ENCODE measurements at regions not wholly inside any gene's neighbourhood (a gene's known extent, or its start where the extent isn't known, plus 50 kb on each side); places are given as distances from the start of the nearest gene placed in this dataset.

DNA sequence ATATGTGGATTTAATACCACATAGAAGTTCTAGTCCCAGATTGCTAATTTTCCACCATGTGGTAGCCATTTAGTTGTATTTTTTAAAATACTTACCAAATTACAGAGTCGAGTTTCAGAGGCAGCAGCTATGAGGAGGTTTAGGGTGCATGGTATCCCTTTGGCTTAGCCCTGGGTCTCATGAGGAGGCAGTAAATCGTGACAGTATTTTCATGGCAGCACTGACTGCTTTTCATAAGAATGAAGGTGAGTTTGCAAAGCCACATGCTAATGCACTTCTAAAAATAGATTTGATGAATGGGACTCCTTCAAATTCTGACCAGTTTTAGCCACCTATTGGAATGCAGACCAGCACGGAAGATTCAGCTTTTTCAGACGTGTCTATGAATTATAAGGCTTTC lies 114.0 kb upstream of the FRG1 start:
- Histone ChIP-seq H3K9me3 (ENCODE audit: control insufficient read depth in 1 of 2, insufficient read depth in 1 of 2, low read depth in 1 of 2, low read length in 2 of 2) (no peaks in the 10 kb centered on the region), H3K27ac (ENCODE audit: low read depth, low read length) (no peak overlapping the region), H3K4me1 (ENCODE audit: control insufficient read depth in 1 of 2, insufficient read depth in 2 of 2, low read length in 2 of 2) (no peaks in the 10 kb centered on the region), H4K20me1 (ENCODE audit: insufficient read depth) (no peaks in the 10 kb centered on the region), H3K4me3 (replicated peaks in 1 of 2; ENCODE audit: low read depth in 1 of 2, low read length in 2 of 2) (no peak overlapping the region), H3K36me3 (ENCODE audit: control insufficient read depth in 1 of 2, insufficient read depth in 2 of 2, low read length in 2 of 2) (no peaks in the 10 kb centered on the region), H3K79me2 (ENCODE audit: insufficient read depth, low read length) (no peaks in the 10 kb centered on the region), H3K9ac (ENCODE audit: low read length) (no peak overlapping the region), H3K4me2 (ENCODE audit: low read length) (no peak overlapping the region), H3K27me3 (ENCODE audit: insufficient read depth, low read length) (no peaks in the 10 kb centered on the region; the same call in 1 of the 2 replicates), H3K9me2 (ENCODE audit: insufficient read depth) (no peaks in the 10 kb centered on the region), H2AFZ (ENCODE audit: low read depth, low read length, poor library complexity, severe bottlenecking) (no peak overlapping the region)
- ChIA-PET CTCF (no interaction called here), POLR2A (no interaction called here), RAD21 (ENCODE audit: low non-redundant PET in 1 of 2, low total read pairs in 2 of 2, uncharacterized antibody in 2 of 2, unreplicated experiment in 2 of 2) (no interaction called here)
- DNase-seq (ENCODE audit: low read depth, low spot score) (no peak), ATAC-seq (no peak)
- intact Hi-C loops (cut with micrococcal nuclease): no loop called here
- BruUV-seq (replicated peaks): no TSS peak
- TF ChIP-seq, protein P1, sequence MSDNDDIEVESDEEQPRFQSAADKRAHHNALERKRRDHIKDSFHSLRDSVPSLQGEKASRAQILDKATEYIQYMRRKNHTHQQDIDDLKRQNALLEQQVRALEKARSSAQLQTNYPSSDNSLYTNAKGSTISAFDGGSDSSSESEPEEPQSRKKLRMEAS (IDR thresholded peaks at IDR 0.05): no peak
- no peak for TF ChIP-seq POLR2AphosphoS5 (IDR thresholded peaks at IDR 0.05; ENCODE audit: low read depth, low read length)

DNA sequence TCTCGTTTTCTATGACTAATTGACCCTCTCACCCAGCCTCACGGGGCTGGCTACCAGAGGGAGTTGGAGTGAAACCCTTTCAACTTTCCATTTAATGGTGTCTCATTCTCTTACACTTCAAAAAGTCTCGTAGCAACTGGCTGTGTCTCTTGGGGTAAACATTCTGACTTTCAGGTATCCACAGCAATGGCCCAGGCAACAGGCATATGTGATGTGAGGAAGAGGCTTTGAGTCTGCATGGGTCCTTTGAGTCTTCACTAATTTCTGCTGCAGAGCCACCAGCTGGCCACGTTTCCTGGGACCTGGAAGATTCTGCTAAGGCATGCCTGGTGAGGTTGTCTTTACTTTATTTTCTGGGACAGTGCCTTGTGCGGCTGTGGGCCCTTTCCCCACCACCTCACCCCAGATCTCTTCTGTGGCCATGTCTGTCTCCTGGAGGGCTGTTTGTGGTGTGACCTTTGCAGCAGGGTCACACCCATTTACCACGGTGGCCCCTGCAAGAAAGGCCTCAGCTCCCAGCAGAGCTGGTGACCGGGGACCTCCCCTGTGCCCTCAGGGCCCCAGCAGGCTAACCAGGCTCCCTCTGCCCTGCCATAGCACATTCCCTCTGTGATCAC lies 112.5 kb upstream of the FRG1 start:
- CTCF ChIA-PET: no interaction called here
- POLR2A ChIA-PET: no interaction called here
- no peak overlapping the region for H3K27ac ChIP-seq (ENCODE audit: low read depth, low read length)

More for the DNA sequence above, 112.5 kb upstream of the FRG1 start:
- Histone ChIP-seq H3K9me3 (ENCODE audit: control insufficient read depth in 1 of 2, insufficient read depth in 1 of 2, low read depth in 1 of 2, low read length in 2 of 2) (no peaks in the 10 kb centered on the region), H3K4me3 (replicated peaks in 1 of 2; ENCODE audit: low read depth in 1 of 2, low read length in 2 of 2) (no peak overlapping the region), H3K36me3 (ENCODE audit: control insufficient read depth in 1 of 2, insufficient read depth in 2 of 2, low read length in 2 of 2) (no peaks in the 10 kb centered on the region), H3K4me1 (ENCODE audit: control insufficient read depth in 1 of 2, insufficient read depth in 2 of 2, low read length in 2 of 2) (no peaks in the 10 kb centered on the region), H3K4me2 (ENCODE audit: low read length) (no peak overlapping the region), H2AFZ (ENCODE audit: low read depth, low read length, poor library complexity, severe bottlenecking) (no peak overlapping the region), H3K9ac (ENCODE audit: low read length) (no peak overlapping the region), H3K79me2 (ENCODE audit: insufficient read depth, low read length) (no peaks in the 10 kb centered on the region), H4K20me1 (ENCODE audit: insufficient read depth) (no peaks in the 10 kb centered on the region), H3K27me3 (ENCODE audit: insufficient read depth, low read length) (peaks cover 12% of the 10 kb centered on the region), H3K9me2 (ENCODE audit: insufficient read depth) (no peaks in the 10 kb centered on the region)
- ATAC-seq: no peak
- BruUV-seq (replicated peaks): no TSS peak
- intact Hi-C loops (cut with micrococcal nuclease): no loop called here
- TF ChIP-seq FOSL1 (IDR thresholded peaks at IDR 0.05; ENCODE audit: low read depth): no peak
- TF ChIP-seq POLR2A (IDR thresholded peaks at IDR 0.05; ENCODE audit: borderline replicate concordance, extremely low read depth, insufficient read depth, insufficient read length): no peak
- TF ChIP-seq, protein P2, sequence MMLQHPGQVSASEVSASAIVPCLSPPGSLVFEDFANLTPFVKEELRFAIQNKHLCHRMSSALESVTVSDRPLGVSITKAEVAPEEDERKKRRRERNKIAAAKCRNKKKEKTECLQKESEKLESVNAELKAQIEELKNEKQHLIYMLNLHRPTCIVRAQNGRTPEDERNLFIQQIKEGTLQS (IDR thresholded peaks at IDR 0.05): no peak
- TF ChIP-seq, protein P3, sequence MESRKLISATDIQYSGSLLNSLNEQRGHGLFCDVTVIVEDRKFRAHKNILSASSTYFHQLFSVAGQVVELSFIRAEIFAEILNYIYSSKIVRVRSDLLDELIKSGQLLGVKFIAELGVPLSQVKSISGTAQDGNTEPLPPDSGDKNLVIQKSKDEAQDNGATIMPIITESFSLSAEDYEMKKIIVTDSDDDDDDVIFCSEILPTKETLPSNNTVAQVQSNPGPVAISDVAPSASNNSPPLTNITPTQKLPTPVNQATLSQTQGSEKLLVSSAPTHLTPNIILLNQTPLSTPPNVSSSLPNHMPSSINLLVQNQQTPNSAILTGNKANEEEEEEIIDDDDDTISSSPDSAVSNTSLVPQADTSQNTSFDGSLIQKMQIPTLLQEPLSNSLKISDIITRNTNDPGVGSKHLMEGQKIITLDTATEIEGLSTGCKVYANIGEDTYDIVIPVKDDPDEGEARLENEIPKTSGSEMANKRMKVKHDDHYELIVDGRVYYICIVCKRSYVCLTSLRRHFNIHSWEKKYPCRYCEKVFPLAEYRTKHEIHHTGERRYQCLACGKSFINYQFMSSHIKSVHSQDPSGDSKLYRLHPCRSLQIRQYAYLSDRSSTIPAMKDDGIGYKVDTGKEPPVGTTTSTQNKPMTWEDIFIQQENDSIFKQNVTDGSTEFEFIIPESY (IDR thresholded peaks at IDR 0.05; ENCODE audit: extremely low read depth, insufficient replicate concordance, low read length): no peak
- no peak for TF ChIP-seq ZNF274 (IDR thresholded peaks at IDR 0.05; ENCODE audit: low read depth, low read length)
- TF ChIP-seq POLR2AphosphoS5 (IDR thresholded peaks at IDR 0.05; ENCODE audit: low read depth, low read length): no peak
- no peak for TF ChIP-seq ZFX (IDR thresholded peaks at IDR 0.05)
- TF ChIP-seq, protein P4, sequence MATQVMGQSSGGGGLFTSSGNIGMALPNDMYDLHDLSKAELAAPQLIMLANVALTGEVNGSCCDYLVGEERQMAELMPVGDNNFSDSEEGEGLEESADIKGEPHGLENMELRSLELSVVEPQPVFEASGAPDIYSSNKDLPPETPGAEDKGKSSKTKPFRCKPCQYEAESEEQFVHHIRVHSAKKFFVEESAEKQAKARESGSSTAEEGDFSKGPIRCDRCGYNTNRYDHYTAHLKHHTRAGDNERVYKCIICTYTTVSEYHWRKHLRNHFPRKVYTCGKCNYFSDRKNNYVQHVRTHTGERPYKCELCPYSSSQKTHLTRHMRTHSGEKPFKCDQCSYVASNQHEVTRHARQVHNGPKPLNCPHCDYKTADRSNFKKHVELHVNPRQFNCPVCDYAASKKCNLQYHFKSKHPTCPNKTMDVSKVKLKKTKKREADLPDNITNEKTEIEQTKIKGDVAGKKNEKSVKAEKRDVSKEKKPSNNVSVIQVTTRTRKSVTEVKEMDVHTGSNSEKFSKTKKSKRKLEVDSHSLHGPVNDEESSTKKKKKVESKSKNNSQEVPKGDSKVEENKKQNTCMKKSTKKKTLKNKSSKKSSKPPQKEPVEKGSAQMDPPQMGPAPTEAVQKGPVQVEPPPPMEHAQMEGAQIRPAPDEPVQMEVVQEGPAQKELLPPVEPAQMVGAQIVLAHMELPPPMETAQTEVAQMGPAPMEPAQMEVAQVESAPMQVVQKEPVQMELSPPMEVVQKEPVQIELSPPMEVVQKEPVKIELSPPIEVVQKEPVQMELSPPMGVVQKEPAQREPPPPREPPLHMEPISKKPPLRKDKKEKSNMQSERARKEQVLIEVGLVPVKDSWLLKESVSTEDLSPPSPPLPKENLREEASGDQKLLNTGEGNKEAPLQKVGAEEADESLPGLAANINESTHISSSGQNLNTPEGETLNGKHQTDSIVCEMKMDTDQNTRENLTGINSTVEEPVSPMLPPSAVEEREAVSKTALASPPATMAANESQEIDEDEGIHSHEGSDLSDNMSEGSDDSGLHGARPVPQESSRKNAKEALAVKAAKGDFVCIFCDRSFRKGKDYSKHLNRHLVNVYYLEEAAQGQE (IDR thresholded peaks at IDR 0.05; ENCODE audit: low read depth): no peak
- TF ChIP-seq EZH2phosphoT487 (IDR thresholded peaks at IDR 0.05; ENCODE audit: borderline replicate concordance): no peak
- TF ChIP-seq TCF7L2 (IDR thresholded peaks at IDR 0.05; ENCODE audit: borderline replicate concordance, extremely low read depth, insufficient read depth, insufficient read length): no peak
- RAD21 ChIA-PET (ENCODE audit: low non-redundant PET in 1 of 2, low total read pairs in 2 of 2, uncharacterized antibody in 2 of 2, unreplicated experiment in 2 of 2): no interaction called here
- no peak for DNase-seq (ENCODE audit: low read depth, low spot score)
